ENCODE measurements at regions not wholly inside any gene's neighbourhood (a gene's known extent, or its start where the extent isn't known, plus 50 kb on each side); places are given as distances from the start of the nearest gene placed in this dataset.

DNA sequence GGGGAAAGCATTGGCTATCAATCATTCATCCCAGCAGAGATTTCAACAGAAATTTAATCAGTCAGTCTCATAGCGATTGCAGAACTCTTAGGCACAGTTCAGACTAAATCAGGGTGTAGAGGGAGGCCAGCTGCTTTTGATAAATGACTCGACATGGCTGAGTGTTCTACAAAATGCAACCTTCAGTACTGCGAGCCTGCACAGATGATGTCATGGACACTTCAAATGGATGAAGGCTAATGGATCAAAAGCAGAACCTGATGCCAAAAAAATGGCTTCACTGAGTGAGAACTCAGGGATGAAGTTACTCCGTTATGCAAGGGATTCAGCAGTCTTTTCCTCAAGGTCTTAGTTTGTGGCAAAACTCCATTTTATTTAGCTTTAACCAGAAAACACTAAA is 167.3 kb downstream of the DACT1 start:
- Histone ChIP-seq H2BK12ac (ENCODE audit: insufficient read length, low read depth, low read length) (no peak overlapping the region), H3K27me3 (ENCODE audit: insufficient read depth, low read length) (no peaks in the 10 kb centered on the region), H2BK15ac (ENCODE audit: low read depth, low read length) (no peak overlapping the region), H4K91ac (ENCODE audit: insufficient read length, low read depth, low read length) (no peak overlapping the region), H3K18ac (ENCODE audit: insufficient read length, low read depth, low read length) (no peak overlapping the region), H3K79me1 (ENCODE audit: insufficient read depth, low read depth, low read length, poor library complexity, severe bottlenecking) (no peaks in the 10 kb centered on the region), H3K4me1 (ENCODE audit: insufficient read depth, low read length) (no peaks in the 10 kb centered on the region), H2BK120ac (ENCODE audit: low read depth, low read length, poor library complexity, severe bottlenecking) (no peak overlapping the region), H3K4ac (ENCODE audit: low read depth, low read length) (no peak overlapping the region), H3K79me2 (ENCODE audit: insufficient read depth, low read length) (no peaks in the 10 kb centered on the region), H3K27ac (ENCODE audit: insufficient read length, low read depth, low read length) (no peak overlapping the region), H4K20me1 (ENCODE audit: control insufficient read depth, insufficient read depth, insufficient read length) (no peaks in the 10 kb centered on the region), H4K5ac (ENCODE audit: insufficient read length, low read depth, low read length) (no peak overlapping the region), H3K9ac (ENCODE audit: extremely low read depth, insufficient read length, low read length) (no peak overlapping the region), H3K14ac (ENCODE audit: insufficient read depth, low read length) (no peak overlapping the region), H3K23ac (ENCODE audit: insufficient read length, low read depth, low read length) (no peak overlapping the region), H3T11ph (ENCODE audit: low read length) (no peak overlapping the region), H4K8ac (replicated peaks; ENCODE audit: insufficient read length, low read depth, low read length) (no peak overlapping the region), H3K56ac (ENCODE audit: insufficient read length, low read depth, low read length) (no peak overlapping the region), H3K9me3 (ENCODE audit: control insufficient read depth, low read depth, low read length) (no peaks in the 10 kb centered on the region), H3K4me2 (ENCODE audit: insufficient read depth, insufficient read length, low read length) (no peak overlapping the region), H2AFZ (ENCODE audit: low read length) (no peak overlapping the region), H2BK5ac (ENCODE audit: insufficient read length, low read length) (no peak overlapping the region), H2AK5ac (ENCODE audit: insufficient read length, low read length) (no peak overlapping the region), H2BK20ac (ENCODE audit: low read depth, low read length, poor library complexity, severe bottlenecking) (no peak overlapping the region), H3K23me2 (ENCODE audit: insufficient read length, low read depth, low read length, poor library complexity, severe bottlenecking) (no peaks in the 10 kb centered on the region)
- Mint-ChIP-seq H3K27ac (no peak overlapping the region), H3K4me3 (no peak overlapping the region), H3K9me3 (0 out of 5 replicates have a peak, but pooled peaks cover 0 to 3% of the 10 kb centered on the region in 2 experiments), H3K4me1 (no peaks in the 10 kb centered on the region), H3K36me3 (ENCODE audit: insufficient read depth in 1 of 3, low read depth in 3 of 3) (no peaks in the 10 kb centered on the region; a peak in 1 of 7 replicates), H3K27me3 (ENCODE audit: low read depth) (no peaks in the 10 kb centered on the region)
- whole genome bisulfite sequencing (ENCODE audit: extremely low coverage, insufficient read length, low lambda C conversion rate): no CpG with 5 or more reads among the region's 4 CpGs
- no peak for DNase-seq
- TF ChIP-seq, protein P1, sequence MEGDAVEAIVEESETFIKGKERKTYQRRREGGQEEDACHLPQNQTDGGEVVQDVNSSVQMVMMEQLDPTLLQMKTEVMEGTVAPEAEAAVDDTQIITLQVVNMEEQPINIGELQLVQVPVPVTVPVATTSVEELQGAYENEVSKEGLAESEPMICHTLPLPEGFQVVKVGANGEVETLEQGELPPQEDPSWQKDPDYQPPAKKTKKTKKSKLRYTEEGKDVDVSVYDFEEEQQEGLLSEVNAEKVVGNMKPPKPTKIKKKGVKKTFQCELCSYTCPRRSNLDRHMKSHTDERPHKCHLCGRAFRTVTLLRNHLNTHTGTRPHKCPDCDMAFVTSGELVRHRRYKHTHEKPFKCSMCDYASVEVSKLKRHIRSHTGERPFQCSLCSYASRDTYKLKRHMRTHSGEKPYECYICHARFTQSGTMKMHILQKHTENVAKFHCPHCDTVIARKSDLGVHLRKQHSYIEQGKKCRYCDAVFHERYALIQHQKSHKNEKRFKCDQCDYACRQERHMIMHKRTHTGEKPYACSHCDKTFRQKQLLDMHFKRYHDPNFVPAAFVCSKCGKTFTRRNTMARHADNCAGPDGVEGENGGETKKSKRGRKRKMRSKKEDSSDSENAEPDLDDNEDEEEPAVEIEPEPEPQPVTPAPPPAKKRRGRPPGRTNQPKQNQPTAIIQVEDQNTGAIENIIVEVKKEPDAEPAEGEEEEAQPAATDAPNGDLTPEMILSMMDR (conservative IDR thresholded peaks at IDR 0.05): no peak
